ENCODE measurements at regions not wholly inside any gene's neighbourhood (a gene's known extent, or its start where the extent isn't known, plus 50 kb on each side); places are given as distances from the start of the nearest gene placed in this dataset.

DNA sequence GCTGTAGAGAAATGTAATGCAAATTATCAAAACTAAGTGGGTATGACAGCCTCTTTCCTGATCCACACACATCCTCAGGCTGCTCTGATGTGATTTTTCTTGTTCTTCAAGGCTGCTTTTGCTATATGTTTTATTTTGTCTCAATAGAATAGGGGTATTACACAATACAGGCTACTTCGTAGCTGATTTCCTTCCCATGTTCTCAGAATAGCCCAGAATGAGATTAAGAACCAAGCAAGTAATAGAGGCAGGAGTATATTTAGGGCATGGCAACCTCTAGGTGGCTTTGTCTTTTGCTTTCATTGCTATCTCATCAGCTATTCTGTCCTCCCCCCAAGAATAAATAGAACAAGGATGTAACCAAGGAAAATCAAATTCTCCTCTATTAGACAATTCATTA, 241.8 kb downstream of the ALDH8A1 start:
- TF ChIP-seq, protein P1, sequence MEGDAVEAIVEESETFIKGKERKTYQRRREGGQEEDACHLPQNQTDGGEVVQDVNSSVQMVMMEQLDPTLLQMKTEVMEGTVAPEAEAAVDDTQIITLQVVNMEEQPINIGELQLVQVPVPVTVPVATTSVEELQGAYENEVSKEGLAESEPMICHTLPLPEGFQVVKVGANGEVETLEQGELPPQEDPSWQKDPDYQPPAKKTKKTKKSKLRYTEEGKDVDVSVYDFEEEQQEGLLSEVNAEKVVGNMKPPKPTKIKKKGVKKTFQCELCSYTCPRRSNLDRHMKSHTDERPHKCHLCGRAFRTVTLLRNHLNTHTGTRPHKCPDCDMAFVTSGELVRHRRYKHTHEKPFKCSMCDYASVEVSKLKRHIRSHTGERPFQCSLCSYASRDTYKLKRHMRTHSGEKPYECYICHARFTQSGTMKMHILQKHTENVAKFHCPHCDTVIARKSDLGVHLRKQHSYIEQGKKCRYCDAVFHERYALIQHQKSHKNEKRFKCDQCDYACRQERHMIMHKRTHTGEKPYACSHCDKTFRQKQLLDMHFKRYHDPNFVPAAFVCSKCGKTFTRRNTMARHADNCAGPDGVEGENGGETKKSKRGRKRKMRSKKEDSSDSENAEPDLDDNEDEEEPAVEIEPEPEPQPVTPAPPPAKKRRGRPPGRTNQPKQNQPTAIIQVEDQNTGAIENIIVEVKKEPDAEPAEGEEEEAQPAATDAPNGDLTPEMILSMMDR (IDR thresholded peaks at IDR 0.05) = no peak
- TF ChIP-seq POLR2A (IDR thresholded peaks at IDR 0.05) (no peak), POLR2AphosphoS5 (IDR thresholded peaks at IDR 0.05) (no peak)

All from prostate gland (tissue), 2 donors.